ENCODE measurements at regions not wholly inside any gene's neighbourhood (a gene's known extent, or its start where the extent isn't known, plus 50 kb on each side); places are given as distances from the start of the nearest gene placed in this dataset.

DNA sequence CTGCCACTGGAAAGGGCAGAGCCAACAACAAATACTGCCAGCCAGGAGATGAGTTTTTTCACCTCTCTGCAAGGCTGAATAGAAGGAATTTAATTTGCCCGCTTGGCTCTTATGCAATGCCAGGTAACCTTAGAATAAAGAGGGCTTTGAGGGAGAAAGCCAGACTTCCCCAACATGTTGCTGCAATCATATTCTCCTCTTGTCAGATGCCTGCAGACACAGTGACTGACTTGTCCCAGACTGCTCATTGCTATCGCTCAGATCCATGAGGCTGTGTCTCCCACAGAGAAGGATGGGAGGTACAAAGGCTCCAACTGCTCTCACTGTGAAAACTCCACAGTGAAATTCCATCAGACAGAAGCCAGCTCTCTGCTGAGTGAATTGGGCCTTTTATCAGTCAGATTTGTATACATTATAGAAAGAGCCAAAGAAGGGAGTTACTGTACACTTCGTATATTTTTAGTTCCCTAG is 517.0 kb upstream of the ID4 start:
- no peak for TF ChIP-seq POLR2A (IDR thresholded peaks at IDR 0.05; ENCODE audit: extremely low read depth, insufficient read length)
- TF ChIP-seq, protein P1, sequence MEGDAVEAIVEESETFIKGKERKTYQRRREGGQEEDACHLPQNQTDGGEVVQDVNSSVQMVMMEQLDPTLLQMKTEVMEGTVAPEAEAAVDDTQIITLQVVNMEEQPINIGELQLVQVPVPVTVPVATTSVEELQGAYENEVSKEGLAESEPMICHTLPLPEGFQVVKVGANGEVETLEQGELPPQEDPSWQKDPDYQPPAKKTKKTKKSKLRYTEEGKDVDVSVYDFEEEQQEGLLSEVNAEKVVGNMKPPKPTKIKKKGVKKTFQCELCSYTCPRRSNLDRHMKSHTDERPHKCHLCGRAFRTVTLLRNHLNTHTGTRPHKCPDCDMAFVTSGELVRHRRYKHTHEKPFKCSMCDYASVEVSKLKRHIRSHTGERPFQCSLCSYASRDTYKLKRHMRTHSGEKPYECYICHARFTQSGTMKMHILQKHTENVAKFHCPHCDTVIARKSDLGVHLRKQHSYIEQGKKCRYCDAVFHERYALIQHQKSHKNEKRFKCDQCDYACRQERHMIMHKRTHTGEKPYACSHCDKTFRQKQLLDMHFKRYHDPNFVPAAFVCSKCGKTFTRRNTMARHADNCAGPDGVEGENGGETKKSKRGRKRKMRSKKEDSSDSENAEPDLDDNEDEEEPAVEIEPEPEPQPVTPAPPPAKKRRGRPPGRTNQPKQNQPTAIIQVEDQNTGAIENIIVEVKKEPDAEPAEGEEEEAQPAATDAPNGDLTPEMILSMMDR (IDR thresholded peaks at IDR 0.05; ENCODE audit: low read depth, low read length): no peak
- TF ChIP-seq, protein P2, sequence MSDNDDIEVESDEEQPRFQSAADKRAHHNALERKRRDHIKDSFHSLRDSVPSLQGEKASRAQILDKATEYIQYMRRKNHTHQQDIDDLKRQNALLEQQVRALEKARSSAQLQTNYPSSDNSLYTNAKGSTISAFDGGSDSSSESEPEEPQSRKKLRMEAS (IDR thresholded peaks at IDR 0.05; ENCODE audit: low read depth, low read length): no peak
